Urinary bladder (tissue), 3 donors: ENCODE measurements at regions not wholly inside any gene's neighbourhood (a gene's known extent, or its start where the extent isn't known, plus 50 kb on each side); places are given as distances from the start of the nearest gene placed in this dataset.

Source experiments
- DNase-seq: peaks from one replicate; pipeline ENCODE4 v3.0.0-alpha.2; 2015; ENCODE audit errors: extremely low spot score
- H3K27ac ChIP-seq: one replicate; pipeline ENCODE4 v1.5.1; 2013; ENCODE audit warnings: low read depth, mild to moderate bottlenecking, moderate library complexity
- H3K36me3 ChIP-seq: one replicate; pipeline ENCODE4 v1.6.1; 2013; ENCODE audit warnings: mild to moderate bottlenecking, moderate library complexity; ENCODE audit not compliant: insufficient read depth
- H3K4me1 ChIP-seq: one replicate; pipeline ENCODE4 v1.6.1; 2013; ENCODE audit warnings: mild to moderate bottlenecking, moderate library complexity; ENCODE audit not compliant: insufficient read depth
- H3K4me3 ChIP-seq: one replicate; pipeline ENCODE4 v1.5.1; 2013; ENCODE audit warnings: low read depth, low read length
- WGBS: extraction: QIAGEN DNeasy Blood & Tissue Kit; methylation state at CpG from one replicate; pipeline ENCODE4 v1.1.7; 2013; 5-methylcytosine and 5-hydroxymethylcytosine counted together
- donor health status: healthy with polysubstance abuse.
- donor health status: healthy.

GRCh38 chr3:8080464-8080863 is 421.2 kb upstream of the LMCD1 start:
- no peaks in the 10 kb centered on the region for H3K36me3 ChIP-seq
- H3K4me1 ChIP-seq, result no peaks in the 10 kb centered on the region
- no peak for DNase-seq
- H3K4me3 ChIP-seq, result no peak overlapping the region
- H3K27ac ChIP-seq, result no peak overlapping the region

DNA sequence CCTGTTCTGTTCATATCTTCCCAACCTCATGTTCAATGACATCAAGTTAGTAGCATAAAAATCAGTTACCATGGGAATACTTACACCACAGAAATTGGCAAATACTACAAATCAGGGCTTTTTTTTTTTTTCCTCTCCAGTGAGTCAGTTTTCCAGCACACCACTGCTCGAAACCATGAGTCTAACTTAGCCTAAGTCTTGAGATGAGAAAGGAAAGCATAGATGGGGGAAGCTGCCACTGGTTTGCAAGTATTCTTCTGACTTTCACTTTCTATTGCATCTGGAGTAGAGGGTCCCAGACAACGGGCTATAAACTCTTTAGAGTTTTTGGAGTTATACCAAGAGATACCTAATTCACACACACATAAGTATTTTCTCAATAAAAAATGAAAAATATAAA is 416.1 kb upstream of the LMCD1 start:
- WGBS, result 83% methylated on average over 2 of the region's 2 CpGs
- no peak for DNase-seq
- no peak overlapping the region for H3K27ac ChIP-seq
- H3K4me3 ChIP-seq, result no peak overlapping the region
- no peaks in the 10 kb centered on the region for H3K4me1 ChIP-seq
- no peaks in the 10 kb centered on the region for H3K36me3 ChIP-seq

- Histone ChIP-seq H3K27ac (no peak overlapping the region), H3K36me3 (no peaks in the 10 kb centered on the region), H3K4me1 (no peaks in the 10 kb centered on the region), H3K4me3 (no peak overlapping the region)
- WGBS, result 59% methylated on average over 3 of the region's 3 CpGs
- no peak for DNase-seq
These were observed 413.7 kb upstream of the LMCD1 start for GRCh38 chr3:8087951-8088350.

DNA sequence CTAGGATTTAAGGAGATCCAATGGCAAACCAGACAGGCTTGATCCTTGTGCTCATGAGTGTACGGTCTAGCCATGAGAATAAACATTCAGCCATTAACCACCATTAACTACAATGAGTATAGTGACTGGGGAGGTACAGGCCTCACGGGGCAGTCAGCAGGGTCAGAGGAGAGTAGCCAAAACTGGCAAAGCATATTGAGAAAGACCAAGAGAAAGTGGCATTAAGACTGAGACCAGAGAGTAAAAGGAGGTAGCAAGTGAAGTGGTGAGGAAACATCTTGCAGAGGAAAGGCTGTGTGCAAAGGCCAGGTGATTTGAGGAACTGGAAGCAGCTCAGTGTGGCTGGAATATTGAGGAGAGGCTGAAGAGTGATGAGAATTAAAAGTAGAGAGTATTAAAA is 407.2 kb upstream of the LMCD1 start:
- no peaks in the 10 kb centered on the region for H3K36me3 ChIP-seq
- 83% methylated on average over 2 of the region's 2 CpGs for WGBS
- H3K4me3 ChIP-seq, result no peak overlapping the region
- DNase-seq, result no peak
- no peaks in the 10 kb centered on the region for H3K4me1 ChIP-seq
- H3K27ac ChIP-seq, result no peak overlapping the region

GRCh38 chr3:8095724-8096123 is 405.9 kb upstream of the LMCD1 start:
- H3K4me3 ChIP-seq, result no peak overlapping the region
- DNase-seq, result no peak
- whole genome bisulfite sequencing, result 59% methylated on average over 5 of the region's 5 CpGs
- H3K4me1 ChIP-seq, result no peaks in the 10 kb centered on the region
- no peaks in the 10 kb centered on the region for H3K36me3 ChIP-seq
- H3K27ac ChIP-seq, result no peak overlapping the region

DNA sequence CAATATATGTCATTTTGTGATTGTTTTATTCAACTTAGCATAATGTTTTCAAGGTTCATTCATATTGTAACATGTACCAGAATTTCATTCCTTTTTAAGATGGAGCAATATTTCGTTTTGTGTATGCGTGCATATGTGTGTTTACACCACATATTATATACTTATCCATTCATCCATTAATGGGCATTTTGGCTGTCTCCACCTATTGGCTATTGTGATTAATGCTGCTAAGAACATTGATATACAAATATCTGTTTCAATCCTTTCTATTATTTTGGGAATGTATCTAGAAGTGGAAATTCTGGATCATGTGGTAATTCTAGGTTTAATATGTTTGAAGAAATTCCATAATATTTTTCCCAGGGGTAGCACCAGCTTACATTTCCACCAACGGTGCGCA is 403.9 kb upstream of the LMCD1 start:
- Histone ChIP-seq H3K27ac (no peak overlapping the region), H3K4me1 (no peaks in the 10 kb centered on the region), H3K36me3 (no peaks in the 10 kb centered on the region), H3K4me3 (no peak overlapping the region)
- 94% methylated on average over 4 of the region's 4 CpGs for WGBS
- DNase-seq, result no peak

DNA sequence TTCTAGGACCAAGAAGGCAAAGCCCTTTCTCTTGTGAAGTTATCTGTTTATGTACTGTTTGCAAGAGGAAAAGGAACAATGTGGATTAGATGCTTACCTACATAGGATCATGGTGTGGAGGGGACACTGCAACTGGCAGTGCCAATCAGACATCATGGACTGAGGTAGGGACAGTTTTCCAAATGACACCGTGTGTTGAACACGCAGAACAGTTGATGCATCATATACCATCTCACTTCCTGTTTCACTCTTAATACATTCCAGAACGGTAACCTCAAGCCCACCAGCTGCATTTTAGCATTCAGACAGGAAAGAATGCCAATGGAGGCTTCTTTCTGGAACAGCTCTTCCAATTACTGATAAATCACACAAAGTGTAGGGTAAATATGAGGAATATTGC is 397.7 kb upstream of the LMCD1 start:
- Histone ChIP-seq H3K27ac (no peak overlapping the region), H3K36me3 (no peaks in the 10 kb centered on the region), H3K4me3 (no peak overlapping the region), H3K4me1 (no peaks in the 10 kb centered on the region)
- WGBS, result 62% methylated on average over 3 of the region's 3 CpGs
- no peak for DNase-seq

DNA sequence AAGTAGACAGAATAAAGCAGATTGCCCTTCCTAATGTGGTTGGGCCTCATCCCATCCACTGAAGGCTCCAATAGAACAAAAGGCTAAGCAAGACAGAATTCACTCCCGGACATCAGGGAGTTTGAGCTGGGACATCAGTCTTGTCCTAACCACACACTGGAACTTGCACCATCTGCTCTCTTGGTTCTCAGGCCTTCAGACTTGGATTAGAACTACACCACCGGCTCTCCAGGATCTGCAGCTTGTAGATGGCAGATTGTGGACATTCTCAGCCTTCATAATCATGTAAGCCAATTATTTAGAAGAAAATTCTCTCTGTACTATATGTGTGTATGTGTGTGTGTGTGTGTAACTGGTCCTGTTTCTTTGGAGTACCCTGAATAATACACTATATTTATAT is 394.7 kb upstream of the LMCD1 start:
- no peak overlapping the region for H3K27ac ChIP-seq
- WGBS, result 96% methylated on average over 2 of the region's 2 CpGs
- H3K4me3 ChIP-seq, result no peak overlapping the region
- no peak for DNase-seq
- no peaks in the 10 kb centered on the region for H3K36me3 ChIP-seq
- H3K4me1 ChIP-seq, result no peaks in the 10 kb centered on the region

DNA sequence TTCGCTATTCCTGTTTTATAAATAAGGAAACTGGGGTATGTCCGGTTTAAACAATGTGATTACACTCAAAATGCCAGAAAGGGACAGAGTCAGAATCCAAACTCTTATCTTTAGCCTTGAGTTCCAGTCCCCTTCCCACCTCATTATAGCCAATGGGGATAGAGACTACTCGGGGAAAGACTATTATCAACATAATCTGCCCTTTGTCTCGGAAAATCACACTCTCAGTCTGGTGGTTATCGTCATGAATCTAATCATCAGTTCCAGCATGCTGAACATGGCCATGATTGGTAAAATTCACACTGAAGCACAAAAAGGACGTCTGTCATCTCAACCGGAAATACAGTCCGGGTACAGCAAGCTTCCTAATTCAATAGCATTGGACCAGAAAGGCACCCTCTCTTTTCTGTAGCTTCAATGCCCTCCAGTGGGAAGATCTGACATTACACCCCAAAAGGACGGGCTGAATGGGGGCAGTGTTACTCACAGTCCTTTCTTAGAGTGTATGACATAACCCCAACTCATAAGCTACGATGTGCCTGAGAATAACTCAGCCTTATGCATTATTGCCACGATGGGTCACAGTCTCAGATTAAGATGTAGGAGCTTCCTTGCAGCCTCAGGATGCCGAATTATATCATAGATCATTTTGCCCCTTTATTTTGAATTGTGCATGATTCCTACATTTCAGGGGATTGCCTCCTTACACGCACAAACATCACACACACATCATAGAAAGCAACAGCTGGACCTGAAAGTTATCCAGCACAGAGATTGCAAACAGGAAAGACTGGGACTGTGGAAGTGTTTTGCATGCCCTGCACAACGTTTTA is 390.4 kb upstream of the LMCD1 start:
- Histone ChIP-seq H3K27ac (no peak overlapping the region), H3K4me3 (peak overlapping the region; percentile 19), H3K36me3 (no peaks in the 10 kb centered on the region), H3K4me1 (no peaks in the 10 kb centered on the region)
- 16% methylated on average over 14 of the region's 14 CpGs for WGBS
- peak; percentile 53 for DNase-seq

DNA sequence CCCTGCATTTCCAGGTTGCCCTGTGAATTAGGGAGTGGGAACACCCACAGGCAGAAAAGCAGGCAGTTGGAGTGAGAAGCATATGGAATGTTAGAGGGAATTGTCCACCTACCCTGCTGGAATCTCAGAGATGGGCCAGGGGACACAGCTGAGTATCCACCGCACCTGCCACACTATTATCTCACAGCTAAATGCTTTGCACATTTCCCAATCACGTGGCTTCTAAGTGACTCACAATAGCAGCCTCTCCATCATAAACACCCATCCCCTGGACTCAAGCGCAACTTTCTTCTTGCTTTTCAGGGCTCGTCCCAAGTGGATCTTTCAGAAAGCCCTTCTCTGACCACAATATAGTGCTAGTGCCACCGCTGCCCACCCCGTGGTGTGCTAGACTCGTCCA is 389.0 kb upstream of the LMCD1 start:
- H3K36me3 ChIP-seq, result no peaks in the 10 kb centered on the region
- DNase-seq, result no peak
- H3K4me3 ChIP-seq, result no peak overlapping the region
- H3K27ac ChIP-seq, result no peak overlapping the region
- H3K4me1 ChIP-seq, result no peaks in the 10 kb centered on the region
- 61% methylated on average over 7 of the region's 7 CpGs for WGBS

- Histone ChIP-seq H3K4me1 (no peaks in the 10 kb centered on the region), H3K4me3 (no peak overlapping the region), H3K36me3 (no peaks in the 10 kb centered on the region), H3K27ac (no peak overlapping the region)
- DNase-seq, result no peak
- WGBS, result 84% methylated on average over 6 of the region's 6 CpGs
These were observed 388.0 kb upstream of the LMCD1 start for GRCh38 chr3:8113626-8114025.

GRCh38 chr3:8128686-8129085 is 372.9 kb upstream of the LMCD1 start:
- no peak overlapping the region for H3K27ac ChIP-seq
- no peak overlapping the region for H3K4me3 ChIP-seq
- no peaks in the 10 kb centered on the region for H3K4me1 ChIP-seq
- H3K36me3 ChIP-seq, result no peaks in the 10 kb centered on the region
- 30% methylated on average over 2 of the region's 2 CpGs for WGBS
- no peak for DNase-seq

GRCh38 chr3:8136553-8136952 is 365.1 kb upstream of the LMCD1 start:
- Histone ChIP-seq H3K36me3 (no peaks in the 10 kb centered on the region), H3K4me3 (no peak overlapping the region), H3K27ac (no peak overlapping the region), H3K4me1 (no peaks in the 10 kb centered on the region)
- whole genome bisulfite sequencing, result 68% methylated on average over 3 of the region's 3 CpGs
- DNase-seq, result no peak

DNA sequence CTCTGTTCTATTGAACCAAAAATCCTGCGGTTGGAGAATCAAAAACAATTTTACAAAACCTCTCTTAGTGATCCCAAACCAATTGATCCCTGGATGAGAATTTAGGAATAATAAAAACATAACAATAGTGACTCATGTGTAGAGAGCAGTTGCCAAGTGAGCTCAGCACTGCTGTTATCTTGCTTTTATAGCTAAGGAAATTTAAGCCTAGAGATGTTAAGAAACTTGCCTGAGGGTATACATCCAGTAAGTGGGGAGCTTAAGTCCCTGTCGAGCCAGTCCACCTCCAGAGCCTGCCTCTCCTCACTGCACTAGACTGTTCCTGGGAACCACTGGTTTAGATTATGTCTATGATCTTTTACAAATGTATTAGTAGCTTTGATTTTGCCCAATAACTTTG is 358.4 kb upstream of the LMCD1 start:
- no peak for DNase-seq
- 31% methylated on average over 2 of the region's 2 CpGs for WGBS

GRCh38 chr3:8145661-8146060 is 356.0 kb upstream of the LMCD1 start:
- WGBS, result 69% methylated on average over 2 of the region's 2 CpGs
- H3K4me3 ChIP-seq, result no peak overlapping the region
- DNase-seq, result no peak
- no peak overlapping the region for H3K27ac ChIP-seq
- H3K36me3 ChIP-seq, result no peaks in the 10 kb centered on the region
- no peaks in the 10 kb centered on the region for H3K4me1 ChIP-seq

More for the DNA sequence above, 358.4 kb upstream of the LMCD1 start:
- no peaks in the 10 kb centered on the region for H3K4me1 ChIP-seq
- H3K4me3 ChIP-seq, result no peak overlapping the region
- H3K36me3 ChIP-seq, result no peaks in the 10 kb centered on the region
- H3K27ac ChIP-seq, result no peak overlapping the region
